ENCODE measurements at regions not wholly inside any gene's neighbourhood (a gene's known extent, or its start where the extent isn't known, plus 50 kb on each side); places are given as distances from the start of the nearest gene placed in this dataset.

DNA sequence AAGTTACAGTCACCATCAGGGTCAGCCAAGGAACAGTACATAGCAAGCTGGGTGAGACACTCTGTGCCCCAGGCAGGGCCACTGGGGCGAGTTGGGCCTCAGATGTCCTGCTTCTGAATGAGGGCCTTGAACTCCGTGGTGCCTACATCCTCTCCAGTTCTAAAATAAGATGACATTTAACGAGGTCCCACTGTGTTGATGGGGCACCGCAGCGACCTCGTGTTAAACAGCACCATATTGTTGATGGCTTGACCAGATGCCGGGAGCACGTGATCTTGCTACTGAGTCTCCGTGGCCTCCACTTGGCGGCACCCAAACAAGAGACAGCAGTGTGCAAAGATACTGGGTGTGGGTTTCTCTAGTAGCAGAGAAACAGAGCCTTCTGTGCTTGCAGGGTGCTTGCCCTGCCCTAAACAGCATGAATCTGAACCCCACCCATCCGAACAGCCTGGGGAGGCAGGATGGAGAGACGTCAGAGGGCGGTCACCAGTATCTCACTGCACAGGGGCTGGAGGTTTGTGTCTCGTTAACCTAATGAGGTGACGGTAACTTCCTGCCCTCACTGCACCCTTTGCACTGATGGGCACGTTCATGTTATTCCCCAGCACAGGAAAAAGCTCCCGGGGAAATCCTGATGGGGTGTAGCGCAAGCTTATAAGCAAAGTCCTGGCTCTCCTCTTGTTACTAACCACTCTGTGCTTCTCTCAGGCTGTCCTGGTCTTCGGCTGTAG lies 324.4 kb downstream of the AJAP1 start:
- H3K9me3 ChIP-seq (ENCODE audit: control insufficient read depth in 4 of 4, low read length in 3 of 4): peaks cover 0 to 4% (median 0%) of the 10 kb centered on the region in 4 donors
- H3K4me1 ChIP-seq (ENCODE audit: control insufficient read depth in 4 of 4, insufficient read depth in 4 of 4, low read length in 3 of 4): no peaks in the 10 kb centered on the region
- H3K27ac ChIP-seq (ENCODE audit: low read depth in 1 of 2, low read length in 2 of 2): no peak overlapping the region
- H3K36me3 ChIP-seq (ENCODE audit: control insufficient read depth in 4 of 4, insufficient read depth in 3 of 4, low read depth in 1 of 4, low read length in 3 of 4): no peaks in the 10 kb centered on the region
- no peak for TF ChIP-seq YY1 (IDR thresholded peaks at IDR 0.05)
- no peak for TF ChIP-seq TAF1 (conservative IDR thresholded peaks at IDR 0.05)
- TF ChIP-seq RAD21 (IDR thresholded peaks at IDR 0.05): no peak
- TF ChIP-seq RXRA (IDR thresholded peaks at IDR 0.05): no peak
- no peak for TF ChIP-seq FOXA1 (IDR thresholded peaks at IDR 0.05)
- TF ChIP-seq NR2F2 (IDR thresholded peaks at IDR 0.05): no peak
- TF ChIP-seq GABPA (IDR thresholded peaks at IDR 0.05 in 1 of 2, conservative IDR thresholded peaks at IDR 0.05 in 1 of 2): no peak
- TF ChIP-seq, protein P1, sequence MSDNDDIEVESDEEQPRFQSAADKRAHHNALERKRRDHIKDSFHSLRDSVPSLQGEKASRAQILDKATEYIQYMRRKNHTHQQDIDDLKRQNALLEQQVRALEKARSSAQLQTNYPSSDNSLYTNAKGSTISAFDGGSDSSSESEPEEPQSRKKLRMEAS (IDR thresholded peaks at IDR 0.05): no peak
- TF ChIP-seq, protein P2, sequence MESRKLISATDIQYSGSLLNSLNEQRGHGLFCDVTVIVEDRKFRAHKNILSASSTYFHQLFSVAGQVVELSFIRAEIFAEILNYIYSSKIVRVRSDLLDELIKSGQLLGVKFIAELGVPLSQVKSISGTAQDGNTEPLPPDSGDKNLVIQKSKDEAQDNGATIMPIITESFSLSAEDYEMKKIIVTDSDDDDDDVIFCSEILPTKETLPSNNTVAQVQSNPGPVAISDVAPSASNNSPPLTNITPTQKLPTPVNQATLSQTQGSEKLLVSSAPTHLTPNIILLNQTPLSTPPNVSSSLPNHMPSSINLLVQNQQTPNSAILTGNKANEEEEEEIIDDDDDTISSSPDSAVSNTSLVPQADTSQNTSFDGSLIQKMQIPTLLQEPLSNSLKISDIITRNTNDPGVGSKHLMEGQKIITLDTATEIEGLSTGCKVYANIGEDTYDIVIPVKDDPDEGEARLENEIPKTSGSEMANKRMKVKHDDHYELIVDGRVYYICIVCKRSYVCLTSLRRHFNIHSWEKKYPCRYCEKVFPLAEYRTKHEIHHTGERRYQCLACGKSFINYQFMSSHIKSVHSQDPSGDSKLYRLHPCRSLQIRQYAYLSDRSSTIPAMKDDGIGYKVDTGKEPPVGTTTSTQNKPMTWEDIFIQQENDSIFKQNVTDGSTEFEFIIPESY (IDR thresholded peaks at IDR 0.05): no peak
- TF ChIP-seq SP1 (IDR thresholded peaks at IDR 0.05): no peak
- TF ChIP-seq, protein P3, sequence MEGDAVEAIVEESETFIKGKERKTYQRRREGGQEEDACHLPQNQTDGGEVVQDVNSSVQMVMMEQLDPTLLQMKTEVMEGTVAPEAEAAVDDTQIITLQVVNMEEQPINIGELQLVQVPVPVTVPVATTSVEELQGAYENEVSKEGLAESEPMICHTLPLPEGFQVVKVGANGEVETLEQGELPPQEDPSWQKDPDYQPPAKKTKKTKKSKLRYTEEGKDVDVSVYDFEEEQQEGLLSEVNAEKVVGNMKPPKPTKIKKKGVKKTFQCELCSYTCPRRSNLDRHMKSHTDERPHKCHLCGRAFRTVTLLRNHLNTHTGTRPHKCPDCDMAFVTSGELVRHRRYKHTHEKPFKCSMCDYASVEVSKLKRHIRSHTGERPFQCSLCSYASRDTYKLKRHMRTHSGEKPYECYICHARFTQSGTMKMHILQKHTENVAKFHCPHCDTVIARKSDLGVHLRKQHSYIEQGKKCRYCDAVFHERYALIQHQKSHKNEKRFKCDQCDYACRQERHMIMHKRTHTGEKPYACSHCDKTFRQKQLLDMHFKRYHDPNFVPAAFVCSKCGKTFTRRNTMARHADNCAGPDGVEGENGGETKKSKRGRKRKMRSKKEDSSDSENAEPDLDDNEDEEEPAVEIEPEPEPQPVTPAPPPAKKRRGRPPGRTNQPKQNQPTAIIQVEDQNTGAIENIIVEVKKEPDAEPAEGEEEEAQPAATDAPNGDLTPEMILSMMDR (IDR thresholded peaks at IDR 0.05; ENCODE audit: low read depth, low read length, missing input control): no peak
- TF ChIP-seq EGR1 (IDR thresholded peaks at IDR 0.05; ENCODE audit: low read depth in 2 of 2): no peak
- no peak for TF ChIP-seq FOXA2 (IDR thresholded peaks at IDR 0.05)
- TF ChIP-seq, protein P4, sequence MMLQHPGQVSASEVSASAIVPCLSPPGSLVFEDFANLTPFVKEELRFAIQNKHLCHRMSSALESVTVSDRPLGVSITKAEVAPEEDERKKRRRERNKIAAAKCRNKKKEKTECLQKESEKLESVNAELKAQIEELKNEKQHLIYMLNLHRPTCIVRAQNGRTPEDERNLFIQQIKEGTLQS (IDR thresholded peaks at IDR 0.05): no peak
- TF ChIP-seq JUND (IDR thresholded peaks at IDR 0.05): no peak
- TF ChIP-seq, protein P5, sequence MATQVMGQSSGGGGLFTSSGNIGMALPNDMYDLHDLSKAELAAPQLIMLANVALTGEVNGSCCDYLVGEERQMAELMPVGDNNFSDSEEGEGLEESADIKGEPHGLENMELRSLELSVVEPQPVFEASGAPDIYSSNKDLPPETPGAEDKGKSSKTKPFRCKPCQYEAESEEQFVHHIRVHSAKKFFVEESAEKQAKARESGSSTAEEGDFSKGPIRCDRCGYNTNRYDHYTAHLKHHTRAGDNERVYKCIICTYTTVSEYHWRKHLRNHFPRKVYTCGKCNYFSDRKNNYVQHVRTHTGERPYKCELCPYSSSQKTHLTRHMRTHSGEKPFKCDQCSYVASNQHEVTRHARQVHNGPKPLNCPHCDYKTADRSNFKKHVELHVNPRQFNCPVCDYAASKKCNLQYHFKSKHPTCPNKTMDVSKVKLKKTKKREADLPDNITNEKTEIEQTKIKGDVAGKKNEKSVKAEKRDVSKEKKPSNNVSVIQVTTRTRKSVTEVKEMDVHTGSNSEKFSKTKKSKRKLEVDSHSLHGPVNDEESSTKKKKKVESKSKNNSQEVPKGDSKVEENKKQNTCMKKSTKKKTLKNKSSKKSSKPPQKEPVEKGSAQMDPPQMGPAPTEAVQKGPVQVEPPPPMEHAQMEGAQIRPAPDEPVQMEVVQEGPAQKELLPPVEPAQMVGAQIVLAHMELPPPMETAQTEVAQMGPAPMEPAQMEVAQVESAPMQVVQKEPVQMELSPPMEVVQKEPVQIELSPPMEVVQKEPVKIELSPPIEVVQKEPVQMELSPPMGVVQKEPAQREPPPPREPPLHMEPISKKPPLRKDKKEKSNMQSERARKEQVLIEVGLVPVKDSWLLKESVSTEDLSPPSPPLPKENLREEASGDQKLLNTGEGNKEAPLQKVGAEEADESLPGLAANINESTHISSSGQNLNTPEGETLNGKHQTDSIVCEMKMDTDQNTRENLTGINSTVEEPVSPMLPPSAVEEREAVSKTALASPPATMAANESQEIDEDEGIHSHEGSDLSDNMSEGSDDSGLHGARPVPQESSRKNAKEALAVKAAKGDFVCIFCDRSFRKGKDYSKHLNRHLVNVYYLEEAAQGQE (IDR thresholded peaks at IDR 0.05): no peak
- no peak for TF ChIP-seq HNF4A (conservative IDR thresholded peaks at IDR 0.05)
- DNase-seq (ENCODE audit: low spot score): no peak
- 70% methylated on average over 19 of the region's 19 CpGs for WGBS
- no peak overlapping the region for H3K9ac ChIP-seq (ENCODE audit: low read depth in 1 of 2, low read length in 2 of 2)
- H3K4me3 ChIP-seq (ENCODE audit: low read depth in 1 of 3, low read length in 3 of 3): no peak overlapping the region
- no peaks in the 10 kb centered on the region for H3K27me3 ChIP-seq (ENCODE audit: control insufficient read depth in 4 of 4, insufficient read depth in 4 of 4, low read length in 3 of 4)
